ENCODE measurements at regions not wholly inside any gene's neighbourhood (a gene's known extent, or its start where the extent isn't known, plus 50 kb on each side); places are given as distances from the start of the nearest gene placed in this dataset.

DNA sequence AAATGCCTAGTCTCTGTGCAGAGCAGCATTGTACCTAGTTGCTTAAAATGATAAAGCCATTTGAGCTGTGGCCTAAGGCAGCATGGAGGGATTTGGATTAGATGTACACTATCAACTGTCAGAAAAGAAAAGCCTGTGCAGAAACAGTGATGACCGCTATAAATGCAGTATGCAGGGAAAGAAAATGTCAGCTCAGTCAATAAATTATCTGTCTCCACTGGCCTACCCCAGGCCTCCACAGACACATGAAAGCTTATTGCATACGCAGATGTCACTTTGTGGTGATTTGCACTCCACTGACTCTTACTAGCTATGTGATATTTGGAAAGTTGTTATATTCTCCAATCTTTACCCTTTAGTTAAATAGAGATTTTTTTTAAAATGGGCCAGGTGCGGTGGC lies 221.9 kb upstream of the OPRM1 start:
- Histone ChIP-seq H2BK5ac (ENCODE audit: low read depth, low read length) (no peak overlapping the region), H3K23me2 (ENCODE audit: low read depth, low read length) (no peaks in the 10 kb centered on the region), H4K8ac (ENCODE audit: extremely low read depth, insufficient read depth, low read length) (no peak overlapping the region), H2BK20ac (ENCODE audit: low read length) (no peak overlapping the region), H3K4me2 (ENCODE audit: insufficient read depth in 1 of 2, low read depth in 2 of 2, low read length in 2 of 2) (no peak overlapping the region), H2AK5ac (ENCODE audit: low read depth, low read length) (no peak overlapping the region), H3K27me3 (replicated peaks in 1 of 4; ENCODE audit: control insufficient read depth in 3 of 4, extremely low read depth in 1 of 4, insufficient read depth in 3 of 4, low read length in 3 of 4) (no peaks in the 10 kb centered on the region), H3K23ac (ENCODE audit: insufficient read length) (no peak overlapping the region), H2BK15ac (ENCODE audit: low read length) (no peak overlapping the region), H4K20me1 (replicated peaks in 1 of 2; ENCODE audit: control insufficient read depth in 1 of 2, insufficient read depth in 2 of 2, low read length in 2 of 2) (no peaks in the 10 kb centered on the region), H2BK120ac (replicated peaks; ENCODE audit: low read depth, low read length) (no peak overlapping the region), H3K79me1 (ENCODE audit: low read depth, low read length) (no peaks in the 10 kb centered on the region), H2AFZ (ENCODE audit: low read length) (no peak overlapping the region), H3K4me1 (replicated peaks in 1 of 4; ENCODE audit: control insufficient read depth in 3 of 4, insufficient read depth in 4 of 4, low read length in 3 of 4) (no peaks in the 10 kb centered on the region), H3K79me2 (ENCODE audit: control insufficient read depth in 1 of 2, insufficient read depth in 2 of 2, low read length in 2 of 2) (no peaks in the 10 kb centered on the region), H3K56ac (replicated peaks; ENCODE audit: insufficient read length, low read depth, low read length) (no peak overlapping the region), H3K4ac (replicated peaks; ENCODE audit: insufficient read length, low read depth, low read length) (no peak overlapping the region), H3K14ac (ENCODE audit: insufficient read length) (no peak overlapping the region), H3K18ac (ENCODE audit: extremely low read depth, low read length) (no peak overlapping the region), H3K9ac (replicated peaks in 1 of 4; ENCODE audit: extremely low read depth in 1 of 4, low read depth in 3 of 4, low read length in 3 of 4) (no peak overlapping the region), H3K27ac (ENCODE audit: low read depth, low read length) (no peak overlapping the region), H2BK12ac (ENCODE audit: low read depth, low read length) (no peak overlapping the region), H3K4me3 (ENCODE audit: extremely low read depth in 1 of 4, insufficient read depth in 2 of 4, low read depth in 3 of 4, low read length in 4 of 4) (no peak overlapping the region), H4K5ac (ENCODE audit: insufficient read length, low read depth, low read length) (no peak overlapping the region), H4K91ac (replicated peaks; ENCODE audit: insufficient read length, low read length) (no peak overlapping the region), H3K9me3 (ENCODE audit: insufficient read depth in 2 of 2, low read depth in 1 of 2, low read length in 1 of 2) (no peaks in the 10 kb centered on the region), H3K36me3 (ENCODE audit: control insufficient read depth in 2 of 4, insufficient read depth in 4 of 4, low read length in 3 of 4) (no peaks in the 10 kb centered on the region)
- FAIRE-seq (no peak), DNase-seq (ENCODE audit: low read depth in 1 of 2, low spot score in 2 of 2) (no peak)
- TF ChIP-seq CBX5 (IDR thresholded peaks at IDR 0.05; ENCODE audit: low read depth, low read length) (no peak), ZNF274 (IDR thresholded peaks at IDR 0.05; ENCODE audit: borderline replicate concordance, extremely low read depth, low read length) (no peak), EGR1 (IDR thresholded peaks at IDR 0.05; ENCODE audit: borderline replicate concordance, low read depth, low read length) (no peak), FOSL1 (IDR thresholded peaks at IDR 0.05; ENCODE audit: insufficient read depth, low read depth, low read length) (no peak), MAFK (IDR thresholded peaks at IDR 0.05; ENCODE audit: low read depth, low read length) (no peak), BRCA1 (IDR thresholded peaks at IDR 0.05; ENCODE audit: low read depth, low read length) (no peak), BCL11A (IDR thresholded peaks at IDR 0.05; ENCODE audit: low read depth in 2 of 2, low read length in 2 of 2) (no peak), CBX8 (IDR thresholded peaks at IDR 0.05; ENCODE audit: borderline replicate concordance, low read depth, low read length) (no peak), SP4 (IDR thresholded peaks at IDR 0.05; ENCODE audit: low read length) (no peak), KDM4A (IDR thresholded peaks at IDR 0.05; ENCODE audit: low read depth, low read length, severe bottlenecking) (no peak), HDAC2 (IDR thresholded peaks at IDR 0.05; ENCODE audit: borderline replicate concordance in 1 of 2, low read depth in 2 of 2, low read length in 2 of 2) (no peak), CEBPB (IDR thresholded peaks at IDR 0.05; ENCODE audit: low read depth, low read length) (no peak)
- CTCF ChIA-PET (ENCODE audit: partially characterized antibody), result interaction anchor here (1.3 kb wide), 1 partner anchor 14 kb away, joined by 3 read pairs; no protein-coding TSS in a partner anchor
- 92% methylated on average over 3 of the region's 3 CpGs; no CpG with 5 or more reads in 1 of the 2 experiments for WGBS, 2 experiments (ENCODE audit: extremely low coverage in 1 of 2, insufficient coverage in 1 of 2, insufficient read length in 1 of 2, insufficient replicate concordance in 2 of 2, low coverage in 1 of 2, low lambda C conversion rate in 2 of 2, missing lambda C conversion rate in 1 of 2)
- POLR2A ChIA-PET (ENCODE audit: partially characterized antibody), result no interaction called here
